Amniotic epithelial cell (primary cell): ENCODE measurements at regions not wholly inside any gene's neighbourhood (a gene's known extent, or its start where the extent isn't known, plus 50 kb on each side); places are given as distances from the start of the nearest gene placed in this dataset.
A peak's percentile ranks its signal among the peaks of the same experiment; 100 is the strongest.
"Not testable (repeated sequence)": the region's sequence is repeated elsewhere in the genome, so short reads cannot be mapped to it uniquely, and the experiment has no call there.

Experiments used
- DNase-seq: peaks from one replicate; pipeline ENCODE4 v3.0.0-alpha.2; 2010; ENCODE audit warnings: low read depth

GRCh38 chr13:20311596-20311995 lies 79.5 kb upstream of the GJB6 start:
- DNase-seq = no peak

GRCh38 chr13:20311022-20311421 lies 78.9 kb upstream of the GJB6 start:
- DNase-seq = no peak

GRCh38 chr13:20306039-20306438 lies 73.9 kb upstream of the GJB6 start:
- DNase-seq = no peak

GRCh38 chr13:20305587-20305986 lies 73.5 kb upstream of the GJB6 start:
- no peak for DNase-seq

GRCh38 chr13:20304061-20304460 lies 71.9 kb upstream of the GJB6 start:
- DNase-seq = not testable (repeated sequence)

- no peak for DNase-seq
Measured at GRCh38 chr13:20303636-20304035, 71.5 kb upstream of the GJB6 start.

GRCh38 chr13:20301403-20302071 lies 69.4 kb upstream of the GJB6 start:
- DNase-seq = peak; percentile 40

GRCh38 chr13:20301015-20301402 lies 68.9 kb upstream of the GJB6 start:
- no peak for DNase-seq

- DNase-seq = no peak
Measured at GRCh38 chr13:20297181-20297580, 65.1 kb upstream of the GJB6 start.

- no peak for DNase-seq
Measured at GRCh38 chr13:20295956-20296355, 63.8 kb upstream of the GJB6 start.

GRCh38 chr13:20294497-20294896 lies 62.4 kb upstream of the GJB6 start:
- no peak for DNase-seq

- DNase-seq = not testable (repeated sequence)
Measured at GRCh38 chr13:20292301-20292700, 60.2 kb upstream of the GJB6 start.

- DNase-seq = no peak
Measured at GRCh38 chr13:20291675-20292074, 59.6 kb upstream of the GJB6 start.

- DNase-seq = no peak
Measured at GRCh38 chr13:20291037-20291436, 58.9 kb upstream of the GJB6 start.

- DNase-seq = no peak
Measured at GRCh38 chr13:20288561-20288960, 56.4 kb upstream of the GJB6 start.

- no peak for DNase-seq
Measured at GRCh38 chr13:20287976-20288375, 55.9 kb upstream of the GJB6 start.

GRCh38 chr13:20285530-20285929 lies 53.4 kb upstream of the GJB6 start:
- no peak for DNase-seq
